Fibroblast of the aortic adventitia (primary cell): ENCODE measurements at regions not wholly inside any gene's neighbourhood (a gene's known extent, or its start where the extent isn't known, plus 50 kb on each side); places are given as distances from the start of the nearest gene placed in this dataset.
"Not testable (repeated sequence)": the region's sequence is repeated elsewhere in the genome, so short reads cannot be mapped to it uniquely, and the experiment has no call there.

Experiments
- DNase-seq: peaks from one replicate; pipeline ENCODE4 v3.0.0-alpha.2; 2010; ENCODE audit warnings: low read depth
- H3K4me3 ChIP-seq: 2 replicates; pipeline ENCODE4 v1.5.1; 2011; ENCODE audit warnings: low read depth, mild to moderate bottlenecking, control low read depth, low read length, moderate library complexity
- CTCF ChIP-seq: IDR thresholded peaks from 2 replicates; pipeline ENCODE4 v1.5.1; 2011; ENCODE audit warnings: mild to moderate bottlenecking, low read length, control low read depth, inconsistent platforms; ENCODE audit not compliant: insufficient read depth

- no peak for TF ChIP-seq CTCF
- no peak for DNase-seq
- H3K4me3 ChIP-seq = no peak overlapping the region
Observed at GRCh38 chr14:71245659-71246361, 338.6 kb downstream of the PCNX1 start.

GRCh38 chr14:71246539-71246938 is 339.3 kb downstream of the PCNX1 start:
- no peak for DNase-seq
- no peak for TF ChIP-seq CTCF
- H3K4me3 ChIP-seq = no peak overlapping the region

GRCh38 chr14:71247106-71247505 is 339.8 kb downstream of the PCNX1 start:
- no peak for DNase-seq
- TF ChIP-seq CTCF = no peak
- H3K4me3 ChIP-seq = no peak overlapping the region

GRCh38 chr14:71248194-71248593 is 340.9 kb downstream of the PCNX1 start:
- H3K4me3 ChIP-seq = no peak overlapping the region
- no peak for TF ChIP-seq CTCF
- peak; percentile 59 for DNase-seq

GRCh38 chr14:71250347-71250746 is 343.1 kb downstream of the PCNX1 start:
- no peak for DNase-seq
- H3K4me3 ChIP-seq = no peak overlapping the region
- TF ChIP-seq CTCF = no peak

- no peak overlapping the region for H3K4me3 ChIP-seq
- peak; percentile 63 for DNase-seq
- no peak for TF ChIP-seq CTCF
Observed at GRCh38 chr14:71250791-71251190, 343.5 kb downstream of the PCNX1 start.

GRCh38 chr14:71254091-71254719 is 346.9 kb downstream of the PCNX1 start:
- DNase-seq, H3K4me3 ChIP-seq: not testable (repeated sequence)
